ENCODE measurements at regions not wholly inside any gene's neighbourhood (a gene's known extent, or its start where the extent isn't known, plus 50 kb on each side); places are given as distances from the start of the nearest gene placed in this dataset.

DNA sequence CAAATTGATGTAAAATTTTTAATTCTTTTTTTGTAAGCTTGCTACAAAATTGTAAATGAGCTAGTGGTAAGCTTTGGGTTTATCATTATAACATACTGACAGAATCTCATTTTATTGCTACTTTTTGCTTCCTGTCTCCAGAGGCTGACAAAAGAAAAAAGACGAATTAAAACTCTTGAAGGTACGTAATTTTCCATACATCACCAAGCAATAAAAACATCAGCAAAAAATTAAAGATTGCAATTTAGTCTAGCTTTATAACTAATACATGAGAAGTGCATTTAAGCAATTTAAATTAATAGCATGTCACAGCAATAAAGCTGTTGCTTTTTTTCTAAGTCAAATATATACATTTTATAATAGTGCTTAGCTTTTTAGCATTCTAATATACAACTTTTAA is 94.6 kb upstream of the SNTG2 start:
- H3K36me3 ChIP-seq (replicated peaks in 1 of 2; ENCODE audit: control insufficient read depth in 1 of 2, insufficient read depth in 2 of 2, low read length in 2 of 2) = no peaks in the 10 kb centered on the region
- no peak overlapping the region for H3K4me3 ChIP-seq (replicated peaks in 1 of 3; ENCODE audit: insufficient read depth in 1 of 3, low read depth in 2 of 3, low read length in 3 of 3)
- no peaks in the 10 kb centered on the region for H4K20me1 ChIP-seq (ENCODE audit: insufficient read depth, low read length)
- H3K27me3 ChIP-seq (ENCODE audit: control insufficient read depth in 1 of 2, insufficient read depth in 2 of 2, low read length in 2 of 2) = peaks cover 8 to 38% of the 10 kb centered on the region in 2 experiments; a peak in 2 of 5 replicates
- no peak overlapping the region for H3K9ac ChIP-seq (ENCODE audit: insufficient read depth, low read depth, low read length)
- H3K9me3 ChIP-seq (ENCODE audit: low read length) = no peaks in the 10 kb centered on the region
- no peak overlapping the region for H3K27ac ChIP-seq (ENCODE audit: extremely low read length, insufficient read depth, low read length)
- H3K4me2 ChIP-seq (ENCODE audit: low read depth, low read length) = no peak overlapping the region
- H3K79me2 ChIP-seq (ENCODE audit: insufficient read depth, low read length) = no peaks in the 10 kb centered on the region
- no peaks in the 10 kb centered on the region for H3K4me1 ChIP-seq (ENCODE audit: insufficient read depth, low read length)
- intact Hi-C loops (cut with micrococcal nuclease; ENCODE audit: unreplicated experiment) = no loop called here
- ATAC-seq (no peak), FAIRE-seq (no peak), DNase-seq (ENCODE audit: low spot score) (no peak)
- in situ Hi-C loops (cut with HindIII; ENCODE audit: extremely low pct_ligation_motif_present, low pct_unique_long_range_greater_than_20kb) = no loop called here
- CTCF ChIA-PET (ENCODE audit: low intra/inter-chr PET ratio, low total read pairs) = interaction anchor here (1.7 kb wide), 1 partner anchor 695 kb away, joined by 5 read pairs; no protein-coding TSS in a partner anchor
- TF ChIP-seq, protein P1, sequence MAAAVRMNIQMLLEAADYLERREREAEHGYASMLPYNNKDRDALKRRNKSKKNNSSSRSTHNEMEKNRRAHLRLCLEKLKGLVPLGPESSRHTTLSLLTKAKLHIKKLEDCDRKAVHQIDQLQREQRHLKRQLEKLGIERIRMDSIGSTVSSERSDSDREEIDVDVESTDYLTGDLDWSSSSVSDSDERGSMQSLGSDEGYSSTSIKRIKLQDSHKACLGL (CRISPR knock-in tag; IDR thresholded peaks at IDR 0.05) = no peak
- TF ChIP-seq, protein P2, sequence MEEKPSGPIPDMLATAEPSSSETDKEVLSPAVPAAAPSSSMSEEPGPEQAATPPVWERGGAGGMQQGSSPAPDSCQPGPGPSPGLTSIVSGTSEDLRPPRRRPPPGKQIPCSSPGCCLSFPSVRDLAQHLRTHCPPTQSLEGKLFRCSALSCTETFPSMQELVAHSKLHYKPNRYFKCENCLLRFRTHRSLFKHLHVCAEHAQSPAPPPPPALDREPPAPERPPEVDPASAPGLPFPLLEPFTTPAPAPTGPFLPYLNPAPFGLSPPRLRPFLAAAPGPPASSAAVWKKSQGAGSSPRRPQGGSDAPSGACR (CRISPR knock-in tag; IDR thresholded peaks at IDR 0.05) = no peak
- no peak for TF ChIP-seq SIX1 (CRISPR knock-in tag; IDR thresholded peaks at IDR 0.05; ENCODE audit: borderline replicate concordance)
- TF ChIP-seq TP53 (CRISPR knock-in tag; conservative IDR thresholded peaks at IDR 0.05) = no peak
- TF ChIP-seq, protein P3, sequence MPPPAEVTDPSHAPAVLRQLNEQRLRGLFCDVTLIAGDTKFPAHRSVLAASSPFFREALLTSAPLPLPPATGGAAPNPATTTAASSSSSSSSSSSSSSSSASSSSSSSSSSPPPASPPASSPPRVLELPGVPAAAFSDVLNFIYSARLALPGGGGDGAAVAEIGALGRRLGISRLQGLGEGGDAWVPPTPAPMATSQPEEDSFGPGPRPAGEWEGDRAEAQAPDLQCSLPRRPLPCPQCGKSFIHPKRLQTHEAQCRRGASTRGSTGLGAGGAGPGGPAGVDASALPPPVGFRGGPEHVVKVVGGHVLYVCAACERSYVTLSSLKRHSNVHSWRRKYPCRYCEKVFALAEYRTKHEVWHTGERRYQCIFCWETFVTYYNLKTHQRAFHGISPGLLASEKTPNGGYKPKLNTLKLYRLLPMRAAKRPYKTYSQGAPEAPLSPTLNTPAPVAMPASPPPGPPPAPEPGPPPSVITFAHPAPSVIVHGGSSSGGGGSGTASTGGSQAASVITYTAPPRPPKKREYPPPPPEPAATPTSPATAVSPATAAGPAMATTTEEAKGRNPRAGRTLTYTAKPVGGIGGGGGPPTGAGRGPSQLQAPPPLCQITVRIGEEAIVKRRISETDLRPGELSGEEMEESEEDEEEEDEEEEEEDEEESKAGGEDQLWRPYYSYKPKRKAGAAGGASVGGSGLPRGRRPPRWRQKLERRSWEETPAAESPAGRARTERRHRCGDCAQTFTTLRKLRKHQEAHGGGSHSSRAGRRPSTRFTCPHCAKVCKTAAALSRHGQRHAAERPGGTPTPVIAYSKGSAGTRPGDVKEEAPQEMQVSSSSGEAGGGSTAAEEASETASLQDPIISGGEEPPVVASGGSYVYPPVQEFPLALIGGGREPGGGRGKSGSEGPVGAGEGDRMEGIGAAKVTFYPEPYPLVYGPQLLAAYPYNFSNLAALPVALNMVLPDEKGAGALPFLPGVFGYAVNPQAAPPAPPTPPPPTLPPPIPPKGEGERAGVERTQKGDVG (CRISPR knock-in tag; IDR thresholded peaks at IDR 0.05; ENCODE audit: borderline replicate concordance) = no peak
- TF ChIP-seq ZMAT3 (CRISPR knock-in tag; conservative IDR thresholded peaks at IDR 0.05) = no peak
- no peak for TF ChIP-seq RNF2 (conservative IDR thresholded peaks at IDR 0.05; ENCODE audit: low read depth)
- TF ChIP-seq ZNF337 (CRISPR knock-in tag; IDR thresholded peaks at IDR 0.05; ENCODE audit: borderline replicate concordance, low read depth) = no peak
- no peak for TF ChIP-seq PTBP1 (IDR thresholded peaks at IDR 0.05; ENCODE audit: low read depth, low read length, poor library complexity, severe bottlenecking)
- TF ChIP-seq TBX3 (IDR thresholded peaks at IDR 0.05; ENCODE audit: borderline replicate concordance) = no peak
- no peak for TF ChIP-seq NFE2L1 (CRISPR knock-in tag; IDR thresholded peaks at IDR 0.05; ENCODE audit: borderline replicate concordance)
- TF ChIP-seq, protein P4, sequence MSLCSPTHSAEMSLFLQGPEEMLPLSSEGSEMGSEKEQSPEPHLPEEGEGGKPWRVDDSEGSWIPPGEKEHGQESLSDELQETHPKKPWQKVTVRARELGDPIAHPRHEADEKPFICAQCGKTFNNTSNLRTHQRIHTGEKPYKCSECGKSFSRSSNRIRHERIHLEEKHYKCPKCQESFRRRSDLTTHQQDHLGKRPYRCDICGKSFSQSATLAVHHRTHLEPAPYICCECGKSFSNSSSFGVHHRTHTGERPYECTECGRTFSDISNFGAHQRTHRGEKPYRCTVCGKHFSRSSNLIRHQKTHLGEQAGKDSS (CRISPR knock-in tag; IDR thresholded peaks at IDR 0.05; ENCODE audit: borderline replicate concordance, low read depth) = no peak
- BruUV-seq (replicated peaks) = no TSS peak
- WGBS (ENCODE audit: low lambda C conversion rate) = under 1% methylated on average over 2 of the region's 2 CpGs
- no peak overlapping the region for H2AFZ ChIP-seq (ENCODE audit: low read length)
- POLR2A ChIA-PET = no interaction called here
